ENCODE measurements at regions not wholly inside any gene's neighbourhood (a gene's known extent, or its start where the extent isn't known, plus 50 kb on each side); places are given as distances from the start of the nearest gene placed in this dataset.

DNA sequence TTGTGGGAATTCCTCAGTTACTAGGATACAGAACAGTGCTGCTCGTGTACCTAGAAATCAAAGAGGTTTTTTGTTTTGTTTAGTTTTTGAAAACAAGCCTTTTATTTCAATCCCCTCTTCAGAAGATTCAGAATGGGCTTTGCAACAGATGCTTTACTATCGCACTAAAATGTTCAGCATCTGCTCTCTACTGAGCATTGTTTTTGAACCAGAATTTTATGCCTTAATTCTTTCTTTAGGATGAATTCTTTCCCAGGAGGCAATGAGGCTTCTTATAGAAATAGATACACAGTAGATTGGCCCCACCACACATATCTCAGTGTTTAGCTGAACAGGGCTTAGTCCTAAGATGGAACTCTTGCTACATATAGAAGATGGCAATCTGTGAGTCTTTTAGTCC is 95.9 kb upstream of the SPACA1 start:
- Histone ChIP-seq H2AK5ac (ENCODE audit: low read depth, low read length) (no peak overlapping the region), H3K14ac (ENCODE audit: low read length) (no peak overlapping the region), H3K36me3 (replicated peaks in 1 of 2; ENCODE audit: control insufficient read depth in 2 of 2, insufficient read depth in 2 of 2, low read length in 2 of 2) (no peaks in the 10 kb centered on the region), H4K91ac (ENCODE audit: low read depth, low read length, poor library complexity) (no peak overlapping the region), H3K79me1 (ENCODE audit: low read depth, low read length) (no peaks in the 10 kb centered on the region), H4K8ac (ENCODE audit: low read depth, low read length) (no peak overlapping the region), H2BK120ac (ENCODE audit: low read depth, low read length) (no peak overlapping the region), H3K18ac (ENCODE audit: low read length) (no peak overlapping the region), H3K4ac (ENCODE audit: low read length) (no peak overlapping the region), H3K27ac (replicated peaks; ENCODE audit: low read length) (no peak overlapping the region), H2BK5ac (ENCODE audit: low read length) (no peak overlapping the region), H3K9me3 (replicated peaks in 1 of 2; ENCODE audit: control insufficient read depth in 2 of 2, insufficient read depth in 1 of 2, low read depth in 1 of 2, low read length in 2 of 2) (no peaks in the 10 kb centered on the region), H2BK15ac (ENCODE audit: low read length) (no peak overlapping the region), H2BK12ac (ENCODE audit: low read length) (no peak overlapping the region), H2AFZ (ENCODE audit: low read length) (no peak overlapping the region), H3K4me2 (ENCODE audit: insufficient read depth, low read length, poor library complexity, severe bottlenecking) (no peak overlapping the region), H3K9ac (ENCODE audit: low read depth, low read length, poor library complexity) (no peak overlapping the region), H3K27me3 (ENCODE audit: control insufficient read depth in 3 of 3, insufficient read depth in 3 of 3, low read depth in 1 of 3, low read length in 3 of 3) (peaks cover 0 to 5% (median 0%) of the 10 kb centered on the region in 3 experiments), H3K4me3 (ENCODE audit: low read length in 2 of 2) (no peak overlapping the region), H3K23ac (ENCODE audit: low read depth, low read length, poor library complexity) (no peak overlapping the region), H3K4me1 (ENCODE audit: control insufficient read depth in 2 of 2, insufficient read depth in 1 of 2, low read depth in 1 of 2, low read length in 2 of 2) (peaks cover 0 to 2% of the 10 kb centered on the region in 2 donors)
- WGBS, 2 donors (ENCODE audit: extremely low coverage in 2 of 2, insufficient read length in 2 of 2, insufficient replicate concordance in 1 of 2) = no CpG with 5 or more reads among the region's 2 CpGs
- DNase-seq (ENCODE audit: low spot score) = no peak

DNA sequence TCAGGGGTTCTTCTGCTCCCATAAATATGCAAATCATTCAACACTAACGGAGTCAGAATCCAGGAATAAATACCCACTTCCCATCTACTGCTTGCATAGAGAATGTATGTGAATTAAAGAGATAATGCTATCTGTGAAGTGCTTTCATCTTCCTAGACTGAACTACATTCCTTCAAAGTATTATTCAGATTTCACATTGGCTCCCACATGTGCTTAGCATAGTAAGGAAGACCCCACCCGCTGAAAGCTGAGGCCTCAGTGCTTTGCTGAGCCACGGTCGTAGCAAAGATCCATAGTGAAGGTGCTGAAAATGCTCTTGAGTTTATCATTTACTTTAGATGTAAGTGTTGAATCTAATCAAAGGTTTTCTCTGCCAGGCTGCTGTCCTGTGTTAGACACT is 97.0 kb upstream of the SPACA1 start:
- Histone ChIP-seq H2AK5ac (ENCODE audit: low read depth, low read length) (no peak overlapping the region), H3K4me3 (ENCODE audit: low read length in 2 of 2) (no peak overlapping the region), H4K8ac (ENCODE audit: low read depth, low read length) (no peak overlapping the region), H3K79me1 (ENCODE audit: low read depth, low read length) (no peaks in the 10 kb centered on the region), H3K9ac (ENCODE audit: low read depth, low read length, poor library complexity) (no peak overlapping the region), H3K27me3 (ENCODE audit: control insufficient read depth in 3 of 3, insufficient read depth in 3 of 3, low read depth in 1 of 3, low read length in 3 of 3) (peaks cover 0 to 5% (median 0%) of the 10 kb centered on the region in 3 experiments), H2BK120ac (ENCODE audit: low read depth, low read length) (no peak overlapping the region), H3K36me3 (replicated peaks in 1 of 2; ENCODE audit: control insufficient read depth in 2 of 2, insufficient read depth in 2 of 2, low read length in 2 of 2) (no peaks in the 10 kb centered on the region), H3K14ac (ENCODE audit: low read length) (no peak overlapping the region), H2AFZ (ENCODE audit: low read length) (no peak overlapping the region), H3K27ac (replicated peaks; ENCODE audit: low read length) (no peak overlapping the region), H3K4ac (ENCODE audit: low read length) (no peak overlapping the region), H3K9me3 (replicated peaks in 1 of 2; ENCODE audit: control insufficient read depth in 2 of 2, insufficient read depth in 1 of 2, low read depth in 1 of 2, low read length in 2 of 2) (no peaks in the 10 kb centered on the region), H3K18ac (ENCODE audit: low read length) (no peak overlapping the region), H3K23ac (ENCODE audit: low read depth, low read length, poor library complexity) (no peak overlapping the region), H2BK12ac (ENCODE audit: low read length) (no peak overlapping the region), H3K4me1 (ENCODE audit: control insufficient read depth in 2 of 2, insufficient read depth in 1 of 2, low read depth in 1 of 2, low read length in 2 of 2) (peaks cover 0 to 2% of the 10 kb centered on the region in 2 donors), H2BK5ac (ENCODE audit: low read length) (no peak overlapping the region), H4K91ac (ENCODE audit: low read depth, low read length, poor library complexity) (no peak overlapping the region), H2BK15ac (ENCODE audit: low read length) (no peak overlapping the region), H3K4me2 (ENCODE audit: insufficient read depth, low read length, poor library complexity, severe bottlenecking) (no peak overlapping the region)
- WGBS, 2 donors (ENCODE audit: extremely low coverage in 2 of 2, insufficient read length in 2 of 2, insufficient replicate concordance in 1 of 2) = no CpG with 5 or more reads among the region's 4 CpGs
- DNase-seq (ENCODE audit: low spot score) = no peak

DNA sequence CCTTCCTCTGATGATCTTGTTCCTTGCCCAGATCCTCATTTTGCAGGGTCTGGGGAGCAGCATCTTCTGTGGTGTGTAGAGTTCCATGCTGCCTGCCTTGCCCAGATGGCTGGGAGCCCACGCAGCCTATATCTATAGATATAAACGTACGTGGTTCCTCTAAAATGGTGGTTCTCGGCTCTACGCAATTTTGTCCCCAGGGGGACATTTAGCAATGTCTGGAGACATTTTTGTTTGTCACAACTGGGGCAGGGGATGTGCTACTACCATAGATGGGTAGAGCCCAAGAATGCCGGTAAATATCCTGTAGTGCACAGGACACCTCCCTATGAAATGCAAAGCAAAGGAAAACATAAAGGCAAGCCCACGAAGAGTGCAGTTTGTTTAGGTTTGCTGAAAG is 98.4 kb upstream of the SPACA1 start:
- Histone ChIP-seq H2AK5ac (ENCODE audit: low read depth, low read length) (no peak overlapping the region), H4K91ac (ENCODE audit: low read depth, low read length, poor library complexity) (no peak overlapping the region), H3K4ac (ENCODE audit: low read length) (no peak overlapping the region), H3K27me3 (ENCODE audit: control insufficient read depth in 3 of 3, insufficient read depth in 3 of 3, low read depth in 1 of 3, low read length in 3 of 3) (peaks cover 0 to 5% (median 0%) of the 10 kb centered on the region in 3 experiments), H3K18ac (ENCODE audit: low read length) (no peak overlapping the region), H2BK12ac (ENCODE audit: low read length) (no peak overlapping the region), H3K36me3 (replicated peaks in 1 of 2; ENCODE audit: control insufficient read depth in 2 of 2, insufficient read depth in 2 of 2, low read length in 2 of 2) (no peaks in the 10 kb centered on the region), H2BK5ac (ENCODE audit: low read length) (no peak overlapping the region), H2BK15ac (ENCODE audit: low read length) (no peak overlapping the region), H3K4me1 (ENCODE audit: control insufficient read depth in 2 of 2, insufficient read depth in 1 of 2, low read depth in 1 of 2, low read length in 2 of 2) (peaks cover 0 to 4% of the 10 kb centered on the region in 2 donors), H3K4me3 (ENCODE audit: low read length in 2 of 2) (no peak overlapping the region), H3K79me1 (ENCODE audit: low read depth, low read length) (no peaks in the 10 kb centered on the region), H3K9ac (ENCODE audit: low read depth, low read length, poor library complexity) (no peak overlapping the region), H3K14ac (ENCODE audit: low read length) (no peak overlapping the region), H2AFZ (ENCODE audit: low read length) (no peak overlapping the region), H3K27ac (replicated peaks; ENCODE audit: low read length) (no peak overlapping the region), H3K23ac (ENCODE audit: low read depth, low read length, poor library complexity) (no peak overlapping the region), H4K8ac (ENCODE audit: low read depth, low read length) (no peak overlapping the region), H2BK120ac (ENCODE audit: low read depth, low read length) (no peak overlapping the region), H3K4me2 (ENCODE audit: insufficient read depth, low read length, poor library complexity, severe bottlenecking) (no peak overlapping the region), H3K9me3 (replicated peaks in 1 of 2; ENCODE audit: control insufficient read depth in 2 of 2, insufficient read depth in 1 of 2, low read depth in 1 of 2, low read length in 2 of 2) (no peaks in the 10 kb centered on the region)
- no CpG with 5 or more reads among the region's 7 CpGs for WGBS, 2 donors (ENCODE audit: extremely low coverage in 2 of 2, insufficient read length in 2 of 2, insufficient replicate concordance in 1 of 2)
- DNase-seq (ENCODE audit: low spot score) = no peak

DNA sequence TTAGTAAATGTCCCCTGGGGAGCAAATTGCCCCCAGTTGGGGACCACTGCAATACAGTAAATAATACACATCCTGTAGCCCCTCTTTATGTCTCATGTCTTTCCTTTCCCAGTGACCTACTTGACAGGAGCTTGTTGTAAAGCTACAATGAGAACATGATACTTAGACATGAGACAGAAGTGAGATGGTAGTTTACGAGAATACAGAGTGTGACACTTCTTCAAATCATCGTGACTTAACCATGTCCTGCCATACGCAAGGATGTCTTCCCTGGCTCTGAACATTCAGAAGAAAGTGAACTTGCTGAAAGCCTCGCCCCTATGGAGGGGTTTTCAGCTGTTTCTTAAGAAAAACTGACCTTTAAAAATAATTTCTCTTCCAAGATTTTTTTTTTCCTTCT is 101.0 kb upstream of the SPACA1 start:
- Histone ChIP-seq H4K8ac (ENCODE audit: low read depth, low read length) (no peak overlapping the region), H4K91ac (ENCODE audit: low read depth, low read length, poor library complexity) (no peak overlapping the region), H3K9me3 (replicated peaks in 1 of 2; ENCODE audit: control insufficient read depth in 2 of 2, insufficient read depth in 1 of 2, low read depth in 1 of 2, low read length in 2 of 2) (no peaks in the 10 kb centered on the region), H2BK15ac (ENCODE audit: low read length) (no peak overlapping the region), H3K27ac (replicated peaks; ENCODE audit: low read length) (no peak overlapping the region), H3K79me1 (ENCODE audit: low read depth, low read length) (no peaks in the 10 kb centered on the region), H2BK12ac (ENCODE audit: low read length) (no peak overlapping the region), H3K4me2 (ENCODE audit: insufficient read depth, low read length, poor library complexity, severe bottlenecking) (no peak overlapping the region), H2BK120ac (ENCODE audit: low read depth, low read length) (no peak overlapping the region), H2AFZ (ENCODE audit: low read length) (no peak overlapping the region), H3K23ac (ENCODE audit: low read depth, low read length, poor library complexity) (no peak overlapping the region), H3K14ac (ENCODE audit: low read length) (no peak overlapping the region), H3K4me3 (ENCODE audit: low read length in 2 of 2) (no peak overlapping the region), H3K36me3 (replicated peaks in 1 of 2; ENCODE audit: control insufficient read depth in 2 of 2, insufficient read depth in 2 of 2, low read length in 2 of 2) (no peaks in the 10 kb centered on the region), H3K4me1 (ENCODE audit: control insufficient read depth in 2 of 2, insufficient read depth in 1 of 2, low read depth in 1 of 2, low read length in 2 of 2) (peaks cover 0 to 4% of the 10 kb centered on the region in 2 donors), H2AK5ac (ENCODE audit: low read depth, low read length) (no peak overlapping the region), H3K9ac (ENCODE audit: low read depth, low read length, poor library complexity) (no peak overlapping the region), H3K27me3 (ENCODE audit: control insufficient read depth in 3 of 3, insufficient read depth in 3 of 3, low read depth in 1 of 3, low read length in 3 of 3) (no peaks in the 10 kb centered on the region), H2BK5ac (ENCODE audit: low read length) (no peak overlapping the region), H3K18ac (ENCODE audit: low read length) (no peak overlapping the region), H3K4ac (ENCODE audit: low read length) (no peak overlapping the region)
- WGBS, 2 donors (ENCODE audit: extremely low coverage in 2 of 2, insufficient read length in 2 of 2, insufficient replicate concordance in 1 of 2) = no CpG with 5 or more reads among the region's 4 CpGs
- no peak for DNase-seq (ENCODE audit: low spot score)

All from neuronal stem cell (in vitro differentiated cells).